Activated naive CD8-positive, alpha-beta T cell treated with anti-CD3 and anti-CD28 coated beads for 36 hours (primary cell): ENCODE measurements at regions not wholly inside any gene's neighbourhood (a gene's known extent, or its start where the extent isn't known, plus 50 kb on each side); places are given as distances from the start of the nearest gene placed in this dataset.
"Not testable (repeated sequence)": the region's sequence is repeated elsewhere in the genome, so short reads cannot be mapped to it uniquely, and the experiment has no call there.

ENCODE experiments used
- DNase-seq: peaks from one replicate; pipeline ENCODE4 v3.0.0; 2021
- H3K27ac Mint-ChIP-seq: one replicate; pipeline ENCODE4 v1.8.0; 2022; ENCODE audit warnings: mild to moderate bottlenecking, moderate library complexity, mixed read lengths
- H3K27me3 Mint-ChIP-seq: one replicate; pipeline ENCODE4 v1.8.0; 2022; ENCODE audit warnings: mild to moderate bottlenecking, mixed read lengths
- H3K36me3 Mint-ChIP-seq: one replicate; pipeline ENCODE4 v1.8.0; 2021; ENCODE audit warnings: mild to moderate bottlenecking, mixed read lengths
- H3K4me1 Mint-ChIP-seq: one replicate; pipeline ENCODE4 v1.8.0; 2021; ENCODE audit warnings: mixed read lengths
- H3K4me3 Mint-ChIP-seq: one replicate; pipeline ENCODE4 v1.8.0; 2022; ENCODE audit warnings: mild to moderate bottlenecking, moderate library complexity, mixed read lengths
- H3K9me3 Mint-ChIP-seq: one replicate; pipeline ENCODE4 v1.8.0; 2022; ENCODE audit warnings: mixed read lengths

GRCh38 chr11:3583476-3583875, 58.3 kb downstream of the ART5 start:
- not testable (repeated sequence) for H3K4me1 Mint-ChIP-seq, H3K9me3 Mint-ChIP-seq, H3K36me3 Mint-ChIP-seq, H3K4me3 Mint-ChIP-seq, DNase-seq, H3K27ac Mint-ChIP-seq
- peaks cover 48% of the 10 kb centered on the region for H3K27me3 Mint-ChIP-seq

DNA sequence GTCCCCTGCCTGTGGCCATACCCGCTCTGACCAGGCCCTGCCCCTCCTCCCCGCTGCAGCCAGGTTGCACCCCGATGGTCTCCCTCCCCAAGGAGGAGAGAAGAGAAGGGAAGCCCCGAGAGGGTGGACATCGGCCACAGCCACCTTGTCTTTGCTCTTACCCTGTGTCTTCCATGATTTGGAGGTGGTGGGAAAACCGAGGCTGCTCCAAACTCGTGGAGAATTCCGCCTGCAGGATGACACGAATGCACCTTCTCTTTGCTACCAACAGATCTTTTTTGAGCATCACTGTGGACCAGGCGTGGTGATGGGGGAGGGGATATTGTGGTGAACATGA, 60.4 kb downstream of the ART5 start:
- H3K27ac Mint-ChIP-seq, H3K9me3 Mint-ChIP-seq, DNase-seq, H3K4me3 Mint-ChIP-seq, H3K36me3 Mint-ChIP-seq, H3K4me1 Mint-ChIP-seq: not testable (repeated sequence)
- H3K27me3 Mint-ChIP-seq, result peaks cover 48% of the 10 kb centered on the region

- peak overlapping the region; percentile 59 for H3K4me3 Mint-ChIP-seq
- not testable (repeated sequence) for H3K27ac Mint-ChIP-seq, H3K4me1 Mint-ChIP-seq, H3K9me3 Mint-ChIP-seq, H3K36me3 Mint-ChIP-seq
- H3K27me3 Mint-ChIP-seq, result peaks cover 51% of the 10 kb centered on the region
- DNase-seq, result peak; percentile 73
Observed at GRCh38 chr11:3580487-3581388, 61.1 kb downstream of the ART5 start.

DNA sequence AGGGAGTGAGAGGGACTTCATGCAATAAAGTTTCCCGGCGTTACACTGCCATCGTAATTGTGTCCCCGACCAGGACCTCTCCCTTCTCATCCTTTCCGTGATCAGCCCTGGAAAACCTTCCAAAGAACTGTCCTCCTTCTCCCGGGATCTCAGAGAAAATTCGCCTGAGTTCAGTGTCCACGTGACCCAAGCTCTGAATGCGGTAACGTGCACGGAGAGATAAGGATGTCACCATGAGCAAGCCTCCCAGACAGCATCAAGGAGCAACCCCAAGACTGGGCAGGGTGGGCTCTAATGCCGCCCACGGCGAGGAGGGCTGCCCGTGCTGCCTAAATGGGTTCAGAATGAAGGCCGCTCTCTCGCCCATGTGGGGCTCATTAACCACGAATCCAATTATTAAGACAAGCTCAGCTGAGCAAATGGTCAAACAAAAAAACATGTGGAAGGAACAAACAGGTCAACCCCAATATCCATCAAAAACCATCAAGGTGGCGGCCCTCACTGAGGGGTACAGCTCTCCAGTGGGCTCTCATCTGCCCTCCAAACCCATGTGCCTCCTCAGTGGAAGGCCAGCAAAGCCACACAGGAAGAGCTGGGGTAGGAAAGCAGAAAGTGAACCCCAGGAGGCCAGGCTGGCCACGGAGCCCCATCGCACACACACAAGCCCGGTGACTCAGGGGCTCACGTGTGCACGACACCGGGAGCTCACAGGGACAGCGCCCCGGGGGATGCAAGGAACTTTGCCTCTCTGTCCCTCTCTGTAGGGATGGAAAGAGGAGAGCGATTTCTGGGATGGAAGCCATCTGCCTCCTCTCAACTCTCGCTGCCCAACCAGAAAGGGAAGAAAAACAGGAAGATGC, 62.0 kb downstream of the ART5 start:
- not testable (repeated sequence) for H3K36me3 Mint-ChIP-seq, H3K4me1 Mint-ChIP-seq, H3K27ac Mint-ChIP-seq, H3K4me3 Mint-ChIP-seq, DNase-seq, H3K9me3 Mint-ChIP-seq
- peaks cover 48% of the 10 kb centered on the region for H3K27me3 Mint-ChIP-seq

- not testable (repeated sequence) for H3K4me1 Mint-ChIP-seq, H3K4me3 Mint-ChIP-seq, H3K36me3 Mint-ChIP-seq, H3K9me3 Mint-ChIP-seq, DNase-seq, H3K27ac Mint-ChIP-seq
- peaks cover 23% of the 10 kb centered on the region for H3K27me3 Mint-ChIP-seq
Observed at GRCh38 chr11:3576066-3576604, 65.7 kb downstream of the ART5 start.

GRCh38 chr11:3572976-3573647, 68.7 kb downstream of the ART5 start:
- not testable (repeated sequence) for H3K9me3 Mint-ChIP-seq, DNase-seq, H3K27me3 Mint-ChIP-seq, H3K4me1 Mint-ChIP-seq, H3K4me3 Mint-ChIP-seq, H3K27ac Mint-ChIP-seq, H3K36me3 Mint-ChIP-seq

DNA sequence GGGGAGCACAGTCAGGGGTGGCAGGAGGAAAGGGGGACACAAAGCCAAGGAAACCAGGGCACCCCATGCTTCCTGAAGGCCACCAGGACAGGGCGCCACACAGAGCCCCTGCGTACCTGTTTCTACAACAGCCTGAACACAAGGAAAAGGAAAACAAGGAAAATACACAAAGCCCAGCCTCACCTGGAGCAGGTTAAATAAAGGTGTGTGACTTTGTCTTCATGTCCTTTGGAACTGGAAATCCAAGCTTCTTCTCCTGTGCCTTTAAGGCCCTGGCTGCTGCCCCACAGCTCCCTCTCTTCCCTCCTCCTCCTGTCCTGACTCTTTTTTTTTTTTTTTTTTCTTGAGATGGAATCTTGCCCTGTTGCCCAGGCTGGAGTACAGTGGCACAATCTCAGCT, 70.0 kb downstream of the ART5 start:
- not testable (repeated sequence) for H3K9me3 Mint-ChIP-seq, H3K27me3 Mint-ChIP-seq, H3K4me3 Mint-ChIP-seq, H3K4me1 Mint-ChIP-seq, H3K36me3 Mint-ChIP-seq, H3K27ac Mint-ChIP-seq, DNase-seq

DNA sequence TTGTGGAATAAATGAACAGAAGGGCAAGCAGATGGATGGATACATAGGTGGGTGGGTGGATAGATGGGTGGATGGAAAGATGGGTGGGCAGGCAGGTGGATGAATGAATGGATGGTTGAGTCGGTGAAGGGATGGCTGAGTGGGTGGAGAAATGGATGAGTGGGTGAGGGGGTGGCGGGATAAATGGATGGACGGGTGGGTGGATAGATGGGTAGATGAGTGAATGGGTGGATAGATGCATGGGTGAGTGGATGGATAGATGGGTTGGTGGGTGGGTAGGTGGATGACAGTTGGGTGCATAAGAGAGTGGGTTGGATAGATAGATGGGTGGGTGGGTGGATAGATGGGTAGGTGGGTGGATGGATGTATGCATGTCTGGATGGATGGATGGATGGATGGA, 76.0 kb downstream of the ART5 start:
- DNase-seq, H3K9me3 Mint-ChIP-seq, H3K4me3 Mint-ChIP-seq, H3K4me1 Mint-ChIP-seq, H3K36me3 Mint-ChIP-seq, H3K27ac Mint-ChIP-seq: not testable (repeated sequence)
- peaks cover 26% of the 10 kb centered on the region for H3K27me3 Mint-ChIP-seq

- peaks cover 28% of the 10 kb centered on the region for H3K27me3 Mint-ChIP-seq
- H3K27ac Mint-ChIP-seq, H3K9me3 Mint-ChIP-seq, DNase-seq, H3K36me3 Mint-ChIP-seq, H3K4me3 Mint-ChIP-seq, H3K4me1 Mint-ChIP-seq: not testable (repeated sequence)
Observed at GRCh38 chr11:3564383-3564782, 77.4 kb downstream of the ART5 start.

GRCh38 chr11:3554621-3555020, 87.2 kb downstream of the ART5 start:
- not testable (repeated sequence) for H3K36me3 Mint-ChIP-seq, H3K4me1 Mint-ChIP-seq, H3K9me3 Mint-ChIP-seq, H3K4me3 Mint-ChIP-seq, DNase-seq
- Mint-ChIP-seq H3K27ac (peak overlapping the region; percentile 82), H3K27me3 (peaks cover 29% of the 10 kb centered on the region)

- H3K4me1 Mint-ChIP-seq, H3K36me3 Mint-ChIP-seq, DNase-seq, H3K9me3 Mint-ChIP-seq: not testable (repeated sequence)
- peak overlapping the region; percentile 32 for H3K4me3 Mint-ChIP-seq
- peaks cover 16% of the 10 kb centered on the region for H3K27me3 Mint-ChIP-seq
- H3K27ac Mint-ChIP-seq, result peak overlapping the region; percentile 52
Observed at GRCh38 chr11:3544990-3545389, 96.8 kb downstream of the ART5 start.

- Mint-ChIP-seq H3K9me3 (peaks cover 20% of the 10 kb centered on the region), H3K27me3 (peaks cover 18% of the 10 kb centered on the region)
- not testable (repeated sequence) for H3K4me1 Mint-ChIP-seq, H3K27ac Mint-ChIP-seq, H3K36me3 Mint-ChIP-seq, H3K4me3 Mint-ChIP-seq, DNase-seq
Observed at GRCh38 chr11:3538220-3538619, 103.6 kb downstream of the ART5 start.

DNA sequence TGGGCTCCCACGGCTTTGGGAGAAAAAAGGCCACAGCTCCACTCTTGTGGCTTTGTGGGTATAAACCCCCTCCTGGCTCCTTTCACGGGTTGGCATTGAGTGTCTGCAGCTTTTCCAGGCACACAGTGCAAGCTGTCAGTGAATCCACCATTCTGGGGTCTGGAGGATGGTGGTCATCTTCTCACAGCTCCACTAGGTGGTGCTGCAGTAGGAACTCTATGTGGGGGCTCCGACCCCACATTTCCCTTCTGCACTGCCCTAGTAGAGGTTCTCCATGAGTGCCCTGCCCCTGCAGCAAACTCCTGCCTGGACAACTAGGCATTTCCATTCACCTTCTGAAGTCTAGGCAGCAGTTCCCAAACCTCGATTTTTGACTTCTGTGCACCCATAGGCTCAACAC, 104.5 kb downstream of the ART5 start:
- H3K4me3 Mint-ChIP-seq, H3K4me1 Mint-ChIP-seq, H3K27ac Mint-ChIP-seq, DNase-seq, H3K36me3 Mint-ChIP-seq: not testable (repeated sequence)
- Mint-ChIP-seq H3K9me3 (peaks cover 20% of the 10 kb centered on the region), H3K27me3 (peaks cover 18% of the 10 kb centered on the region)

- Mint-ChIP-seq H3K27me3 (peaks cover 14% of the 10 kb centered on the region), H3K9me3 (peaks cover 12% of the 10 kb centered on the region)
- H3K36me3 Mint-ChIP-seq, H3K27ac Mint-ChIP-seq, H3K4me1 Mint-ChIP-seq, H3K4me3 Mint-ChIP-seq, DNase-seq: not testable (repeated sequence)
Observed at GRCh38 chr11:3532958-3533357, 108.8 kb downstream of the ART5 start.

DNA sequence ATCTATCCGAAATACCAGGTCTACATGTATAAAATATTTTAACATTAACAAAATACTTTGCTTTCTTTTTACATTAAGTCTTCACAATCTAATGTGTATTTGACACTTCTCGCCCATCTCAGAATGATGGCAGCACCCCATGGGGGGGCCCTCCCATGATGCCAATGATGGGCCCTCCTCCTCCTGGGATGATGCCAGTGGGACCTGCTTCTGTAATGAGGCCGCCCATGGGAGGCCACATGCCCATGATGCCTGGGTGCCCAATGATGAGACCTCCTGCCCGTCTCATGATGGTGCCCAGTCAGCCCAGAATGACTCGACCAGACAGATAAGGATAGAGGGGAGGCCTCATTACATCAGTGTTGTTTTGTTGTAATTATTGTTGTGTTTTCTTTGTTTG, 110.5 kb downstream of the ART5 start:
- not testable (repeated sequence) for H3K27me3 Mint-ChIP-seq, H3K4me1 Mint-ChIP-seq, DNase-seq, H3K27ac Mint-ChIP-seq, H3K9me3 Mint-ChIP-seq, H3K36me3 Mint-ChIP-seq, H3K4me3 Mint-ChIP-seq
